Karpas-422 (cell line): ENCODE measurements at regions not wholly inside any gene's neighbourhood (a gene's known extent, or its start where the extent isn't known, plus 50 kb on each side); places are given as distances from the start of the nearest gene placed in this dataset.

Source experiments
- DNase-seq: peaks from one replicate; pipeline ENCODE4 v3.0.0-alpha.2; 2015
- H2AFZ ChIP-seq: fragments of 200-600 bp; sonication (generic); 2 replicates; pipeline ENCODE4 v1.6.1; 2014; ENCODE audit warnings: antibody characterized with exemption, low read length, mixed read lengths
- H3K27ac ChIP-seq: fragments of 200-600 bp; sonication (generic); 2 replicates; pipeline ENCODE4 v1.5.1; 2014; ENCODE audit warnings: mild to moderate bottlenecking, low read length, moderate library complexity
- H3K27me3 ChIP-seq: fragments of 200-600 bp; sonication (generic); 2 replicates; pipeline ENCODE4 v1.6.1; 2014; ENCODE audit warnings: low read length, mixed read lengths
- H3K36me3 ChIP-seq: fragments of 200-600 bp; sonication (generic); 2 replicates; pipeline ENCODE4 v1.6.1; 2014; ENCODE audit warnings: low read length, mixed read lengths; ENCODE audit not compliant: insufficient read depth
- H3K4me1 ChIP-seq: fragments of 200-600 bp; sonication (generic); 2 replicates; pipeline ENCODE4 v1.6.1; 2014; ENCODE audit warnings: mild to moderate bottlenecking, low read length, mixed read lengths
- H3K4me2 ChIP-seq: fragments of 200-600 bp; sonication (generic); 2 replicates; pipeline ENCODE4 v1.6.1; 2014; ENCODE audit warnings: low read length, low read depth, mild to moderate bottlenecking; ENCODE audit not compliant: poor library complexity, severe bottlenecking
- H3K4me3 ChIP-seq: fragments of 200-600 bp; sonication (generic); 2 replicates; pipeline ENCODE4 v1.5.1; 2014; ENCODE audit warnings: mild to moderate bottlenecking, antibody characterized with exemption, low read length, mixed read lengths
- H3K79me2 ChIP-seq: fragments of 200-600 bp; sonication (generic); 2 replicates; pipeline ENCODE4 v1.6.1; 2014; ENCODE audit warnings: mild to moderate bottlenecking, low read length, mixed read lengths
- H3K9ac ChIP-seq: fragments of 200-600 bp; sonication (generic); 2 replicates; pipeline ENCODE4 v1.6.0; 2014; ENCODE audit warnings: low read length
- H3K9me2 ChIP-seq: fragments of 200-600 bp; sonication (generic), shearing (Covaris generic); replicated peaks from 2 replicates; pipeline ENCODE4 v1.6.0; 2014; ENCODE audit warnings: mild to moderate bottlenecking, low read length, moderate library complexity; ENCODE audit not compliant: insufficient read depth
- H3K9me3 ChIP-seq: fragments of 300-700, 200-600 bp; sonication (generic); 2 replicates; pipeline ENCODE4 v1.6.1; 2014; ENCODE audit warnings: low read length, mixed read lengths
- H4K20me1 ChIP-seq: fragments of 200-600 bp; sonication (generic); 2 replicates; pipeline ENCODE4 v1.6.1; 2014; ENCODE audit warnings: mild to moderate bottlenecking, antibody characterized with exemption, low read length, low read depth; ENCODE audit not compliant: insufficient read depth

GRCh38 chr3:196147116-196147515 lies 64.1 kb downstream of the ZDHHC19 start:
- Histone ChIP-seq H3K27me3 (no peaks in the 10 kb centered on the region), H3K9ac (no peak overlapping the region), H3K27ac (no peak overlapping the region), H3K36me3 (no peaks in the 10 kb centered on the region), H3K4me1 (no peaks in the 10 kb centered on the region), H3K4me3 (no peak overlapping the region), H3K9me3 (peaks cover 6% of the 10 kb centered on the region), H2AFZ (no peak overlapping the region), H3K9me2 (no peaks in the 10 kb centered on the region), H4K20me1 (no peaks in the 10 kb centered on the region), H3K4me2 (no peak overlapping the region), H3K79me2 (no peaks in the 10 kb centered on the region)
- DNase-seq: no peak

- Histone ChIP-seq H3K9ac (no peak overlapping the region), H3K4me1 (no peaks in the 10 kb centered on the region), H2AFZ (no peak overlapping the region), H3K79me2 (no peaks in the 10 kb centered on the region), H4K20me1 (no peaks in the 10 kb centered on the region), H3K9me2 (no peaks in the 10 kb centered on the region), H3K27ac (no peak overlapping the region), H3K4me3 (no peak overlapping the region), H3K27me3 (no peaks in the 10 kb centered on the region), H3K4me2 (no peak overlapping the region), H3K36me3 (no peaks in the 10 kb centered on the region), H3K9me3 (peaks cover 6% of the 10 kb centered on the region)
- DNase-seq: no peak
These were observed 63.8 kb upstream of the TFRC start for GRCh38 chr3:196145468-196146262.

GRCh38 chr3:196144383-196145105 lies 62.7 kb upstream of the TFRC start:
- Histone ChIP-seq H3K9ac (no peak overlapping the region), H3K9me3 (no peaks in the 10 kb centered on the region), H4K20me1 (no peaks in the 10 kb centered on the region), H3K79me2 (no peaks in the 10 kb centered on the region), H3K4me1 (no peaks in the 10 kb centered on the region), H2AFZ (no peak overlapping the region), H3K4me2 (no peak overlapping the region), H3K4me3 (no peak overlapping the region), H3K9me2 (no peaks in the 10 kb centered on the region), H3K27me3 (no peaks in the 10 kb centered on the region), H3K36me3 (no peaks in the 10 kb centered on the region), H3K27ac (no peak overlapping the region)
- DNase-seq: no peak

GRCh38 chr3:196143708-196144382 lies 62.0 kb upstream of the TFRC start:
- no peak overlapping the region for H3K27ac ChIP-seq

GRCh38 chr3:196142202-196142956 lies 60.5 kb upstream of the TFRC start:
- H4K20me1 ChIP-seq: no peaks in the 10 kb centered on the region
- H3K27ac ChIP-seq: no peak overlapping the region
- no peaks in the 10 kb centered on the region for H3K79me2 ChIP-seq
- DNase-seq: peak; percentile 38
- H3K4me3 ChIP-seq: no peak overlapping the region
- no peak overlapping the region for H3K4me2 ChIP-seq
- no peaks in the 10 kb centered on the region for H3K4me1 ChIP-seq
- no peaks in the 10 kb centered on the region for H3K9me3 ChIP-seq
- H3K9me2 ChIP-seq: no peaks in the 10 kb centered on the region
- H3K27me3 ChIP-seq: no peaks in the 10 kb centered on the region
- no peak overlapping the region for H2AFZ ChIP-seq
- no peaks in the 10 kb centered on the region for H3K36me3 ChIP-seq
- H3K9ac ChIP-seq: no peak overlapping the region

More at GRCh38 chr3:196143708-196144382, 62.0 kb upstream of the TFRC start:
- Histone ChIP-seq H2AFZ (no peak overlapping the region), H3K27me3 (no peaks in the 10 kb centered on the region), H3K9me2 (no peaks in the 10 kb centered on the region), H3K4me3 (no peak overlapping the region), H3K79me2 (no peaks in the 10 kb centered on the region), H4K20me1 (no peaks in the 10 kb centered on the region), H3K4me1 (no peaks in the 10 kb centered on the region), H3K9ac (no peak overlapping the region), H3K4me2 (no peak overlapping the region), H3K9me3 (no peaks in the 10 kb centered on the region), H3K36me3 (no peaks in the 10 kb centered on the region)
- DNase-seq: no peak

GRCh38 chr3:196141866-196142201 lies 59.9 kb upstream of the TFRC start:
- H3K4me3 ChIP-seq: no peak overlapping the region
- H3K27me3 ChIP-seq: no peaks in the 10 kb centered on the region
- no peak overlapping the region for H3K4me2 ChIP-seq
- H2AFZ ChIP-seq: no peak overlapping the region
- H3K36me3 ChIP-seq: no peaks in the 10 kb centered on the region
- no peaks in the 10 kb centered on the region for H3K4me1 ChIP-seq
- H3K79me2 ChIP-seq: no peaks in the 10 kb centered on the region
- no peaks in the 10 kb centered on the region for H4K20me1 ChIP-seq
- no peak overlapping the region for H3K27ac ChIP-seq
- H3K9me3 ChIP-seq: no peaks in the 10 kb centered on the region
- H3K9ac ChIP-seq: no peak overlapping the region
- DNase-seq: no peak
- H3K9me2 ChIP-seq: no peaks in the 10 kb centered on the region

- Histone ChIP-seq H2AFZ (no peak overlapping the region), H3K4me1 (peaks cover under 1% of the 10 kb centered on the region; the same call in 1 of the 2 replicates), H3K4me2 (no peak overlapping the region), H3K79me2 (no peaks in the 10 kb centered on the region), H4K20me1 (no peaks in the 10 kb centered on the region), H3K9me3 (no peaks in the 10 kb centered on the region), H3K27me3 (no peaks in the 10 kb centered on the region), H3K4me3 (no peak overlapping the region), H3K27ac (no peak overlapping the region), H3K36me3 (no peaks in the 10 kb centered on the region), H3K9me2 (no peaks in the 10 kb centered on the region), H3K9ac (no peak overlapping the region)
- DNase-seq: no peak
These were observed 59.4 kb upstream of the TFRC start for GRCh38 chr3:196141052-196141865.
